PC-3 (cell line): ENCODE measurements at regions not wholly inside any gene's neighbourhood (a gene's known extent, or its start where the extent isn't known, plus 50 kb on each side); places are given as distances from the start of the nearest gene placed in this dataset.

ENCODE experiments used
- EZH2 ChIP-seq: fragments of 300-600 bp; sonication (generic); IDR thresholded peaks from one replicate; pipeline ENCODE4 v1.6.1; 2017; ENCODE audit warnings: antibody characterized with exemption, mild to moderate bottlenecking, low read length; ENCODE audit not compliant: unreplicated experiment
- EZH2phosphoT487 ChIP-seq: fragments of 300-600 bp; sonication (generic); IDR thresholded peaks from 2 replicates; pipeline ENCODE4 v1.6.1; 2018; ENCODE audit warnings: mild to moderate bottlenecking, antibody characterized with exemption, low read length, borderline replicate concordance
- TF ChIP-seq, protein P1 (sequence below): fragments of 300-600 bp; sonication (generic); conservative IDR thresholded peaks from 2 replicates; pipeline ENCODE4 v1.5.1; 2017; ENCODE audit warnings: antibody characterized with exemption, low read depth, mild to moderate bottlenecking, low read length

DNA sequence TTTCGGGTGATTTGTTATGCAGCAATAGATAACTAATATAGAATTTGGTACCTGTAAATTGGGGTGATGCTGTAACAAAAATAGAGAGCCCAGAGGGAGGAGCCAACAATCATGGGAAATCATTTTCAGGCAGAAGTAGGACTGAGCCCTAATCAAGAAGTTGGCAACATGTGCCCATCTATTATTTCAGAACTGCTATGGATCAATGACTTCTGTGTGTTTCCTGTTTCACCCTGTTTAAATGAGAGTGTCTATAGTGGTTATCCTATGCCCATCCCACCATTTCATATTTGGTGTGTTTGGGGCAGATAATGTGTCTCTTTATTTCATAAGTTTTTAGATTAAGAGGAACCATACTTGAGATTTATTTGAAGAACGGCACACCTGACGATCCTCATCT is 330.8 kb upstream of the CITED2 start:
- TF ChIP-seq, protein P1, sequence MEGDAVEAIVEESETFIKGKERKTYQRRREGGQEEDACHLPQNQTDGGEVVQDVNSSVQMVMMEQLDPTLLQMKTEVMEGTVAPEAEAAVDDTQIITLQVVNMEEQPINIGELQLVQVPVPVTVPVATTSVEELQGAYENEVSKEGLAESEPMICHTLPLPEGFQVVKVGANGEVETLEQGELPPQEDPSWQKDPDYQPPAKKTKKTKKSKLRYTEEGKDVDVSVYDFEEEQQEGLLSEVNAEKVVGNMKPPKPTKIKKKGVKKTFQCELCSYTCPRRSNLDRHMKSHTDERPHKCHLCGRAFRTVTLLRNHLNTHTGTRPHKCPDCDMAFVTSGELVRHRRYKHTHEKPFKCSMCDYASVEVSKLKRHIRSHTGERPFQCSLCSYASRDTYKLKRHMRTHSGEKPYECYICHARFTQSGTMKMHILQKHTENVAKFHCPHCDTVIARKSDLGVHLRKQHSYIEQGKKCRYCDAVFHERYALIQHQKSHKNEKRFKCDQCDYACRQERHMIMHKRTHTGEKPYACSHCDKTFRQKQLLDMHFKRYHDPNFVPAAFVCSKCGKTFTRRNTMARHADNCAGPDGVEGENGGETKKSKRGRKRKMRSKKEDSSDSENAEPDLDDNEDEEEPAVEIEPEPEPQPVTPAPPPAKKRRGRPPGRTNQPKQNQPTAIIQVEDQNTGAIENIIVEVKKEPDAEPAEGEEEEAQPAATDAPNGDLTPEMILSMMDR: no peak
- TF ChIP-seq EZH2: no peak
- TF ChIP-seq EZH2phosphoT487: no peak
